ENCODE measurements at regions not wholly inside any gene's neighbourhood (a gene's known extent, or its start where the extent isn't known, plus 50 kb on each side); places are given as distances from the start of the nearest gene placed in this dataset.

DNA sequence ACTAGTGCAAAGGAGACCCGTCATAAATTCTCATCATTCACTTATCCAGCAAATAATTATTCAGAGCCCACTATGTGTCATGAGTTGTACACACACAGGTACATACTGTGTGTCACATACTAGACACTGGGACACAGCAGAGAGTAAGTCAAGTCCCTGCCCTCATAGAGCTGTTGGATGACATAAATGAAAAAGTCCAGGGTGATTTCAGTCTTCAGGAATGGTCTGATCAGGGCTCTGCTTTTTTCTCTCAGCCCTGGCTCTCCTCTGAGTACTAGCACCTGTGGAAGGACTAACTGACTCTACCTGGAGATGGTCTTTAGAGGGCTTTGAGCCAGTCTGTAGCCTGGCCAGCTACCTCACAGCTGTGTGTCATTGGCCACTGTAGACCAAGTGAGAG lies 198.0 kb upstream of the LEF1 start:
- DNase-seq (ENCODE audit: low read depth): no peak
- H3K4me3 ChIP-seq (ENCODE audit: low read depth, low read length): no peak overlapping the region
- TF ChIP-seq, protein P1, sequence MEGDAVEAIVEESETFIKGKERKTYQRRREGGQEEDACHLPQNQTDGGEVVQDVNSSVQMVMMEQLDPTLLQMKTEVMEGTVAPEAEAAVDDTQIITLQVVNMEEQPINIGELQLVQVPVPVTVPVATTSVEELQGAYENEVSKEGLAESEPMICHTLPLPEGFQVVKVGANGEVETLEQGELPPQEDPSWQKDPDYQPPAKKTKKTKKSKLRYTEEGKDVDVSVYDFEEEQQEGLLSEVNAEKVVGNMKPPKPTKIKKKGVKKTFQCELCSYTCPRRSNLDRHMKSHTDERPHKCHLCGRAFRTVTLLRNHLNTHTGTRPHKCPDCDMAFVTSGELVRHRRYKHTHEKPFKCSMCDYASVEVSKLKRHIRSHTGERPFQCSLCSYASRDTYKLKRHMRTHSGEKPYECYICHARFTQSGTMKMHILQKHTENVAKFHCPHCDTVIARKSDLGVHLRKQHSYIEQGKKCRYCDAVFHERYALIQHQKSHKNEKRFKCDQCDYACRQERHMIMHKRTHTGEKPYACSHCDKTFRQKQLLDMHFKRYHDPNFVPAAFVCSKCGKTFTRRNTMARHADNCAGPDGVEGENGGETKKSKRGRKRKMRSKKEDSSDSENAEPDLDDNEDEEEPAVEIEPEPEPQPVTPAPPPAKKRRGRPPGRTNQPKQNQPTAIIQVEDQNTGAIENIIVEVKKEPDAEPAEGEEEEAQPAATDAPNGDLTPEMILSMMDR (conservative IDR thresholded peaks at IDR 0.05; ENCODE audit: low read depth, low read length): no peak

DNA sequence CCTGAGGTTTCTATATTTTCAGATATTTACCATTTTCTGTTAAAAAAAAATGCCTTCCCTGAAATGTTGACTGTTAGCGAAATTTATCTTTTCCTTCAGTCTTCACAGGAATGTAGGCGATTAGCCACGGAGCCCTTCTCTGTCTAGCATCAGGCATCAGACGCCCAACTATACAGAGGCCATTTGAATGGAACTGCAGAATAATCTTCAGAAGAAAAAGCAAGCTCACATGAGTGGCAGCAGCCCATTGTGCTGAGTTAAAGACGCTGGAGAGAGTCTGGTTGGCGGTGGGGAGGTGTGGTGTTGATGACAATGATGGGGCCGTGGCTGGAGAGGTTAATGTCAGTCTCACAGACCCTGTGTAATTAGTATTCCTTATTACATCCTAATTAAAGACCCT lies 196.8 kb upstream of the LEF1 start:
- TF ChIP-seq, protein P1 (conservative IDR thresholded peaks at IDR 0.05; ENCODE audit: low read depth, low read length): no peak
- DNase-seq (ENCODE audit: low read depth): no peak
- no peak overlapping the region for H3K4me3 ChIP-seq (ENCODE audit: low read depth, low read length)

DNA sequence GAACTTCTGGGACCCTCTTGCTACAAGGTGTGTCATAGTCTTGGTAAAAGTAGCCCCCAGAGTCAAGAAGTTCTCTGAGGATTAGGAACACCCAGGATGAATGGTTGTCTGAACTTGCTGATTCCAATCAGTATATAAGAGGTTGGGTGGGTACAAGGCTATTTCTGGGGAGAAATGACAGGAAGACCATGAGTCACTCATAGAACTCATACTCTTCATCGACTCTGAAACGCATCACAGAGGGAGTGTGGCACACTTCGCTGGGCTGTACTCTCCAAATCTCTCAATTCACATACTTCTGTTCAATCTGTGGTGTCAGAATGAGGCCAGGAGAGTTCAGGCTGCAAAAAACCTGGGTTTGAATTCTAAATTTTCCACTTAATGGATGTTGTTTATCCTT lies 193.2 kb upstream of the LEF1 start:
- no peak overlapping the region for H3K4me3 ChIP-seq (ENCODE audit: low read depth, low read length)
- TF ChIP-seq, protein P1 (conservative IDR thresholded peaks at IDR 0.05; ENCODE audit: low read depth, low read length): no peak
- DNase-seq (ENCODE audit: low read depth): no peak

DNA sequence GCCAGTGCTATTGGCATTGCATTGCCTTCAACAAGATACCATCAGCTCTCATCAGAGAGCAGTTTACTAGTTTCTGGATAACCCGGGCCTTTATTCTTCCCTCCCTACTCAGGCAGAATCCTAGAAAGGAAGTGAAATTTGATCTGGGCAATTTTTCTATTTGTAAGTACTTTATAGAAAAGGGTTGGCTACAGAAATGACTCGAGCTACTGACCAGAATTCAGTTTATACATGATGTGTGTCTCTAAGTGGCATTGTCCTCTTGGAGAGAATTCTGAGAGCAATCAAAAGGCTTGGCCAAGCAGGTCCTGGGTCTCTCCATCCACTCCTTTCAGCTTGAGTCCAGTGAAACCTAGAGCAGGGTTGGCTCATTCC lies 192.7 kb upstream of the LEF1 start:
- no peak for DNase-seq (ENCODE audit: low read depth)
- H3K4me3 ChIP-seq (ENCODE audit: low read depth, low read length): no peak overlapping the region
- TF ChIP-seq, protein P1 (conservative IDR thresholded peaks at IDR 0.05; ENCODE audit: low read depth, low read length): no peak

DNA sequence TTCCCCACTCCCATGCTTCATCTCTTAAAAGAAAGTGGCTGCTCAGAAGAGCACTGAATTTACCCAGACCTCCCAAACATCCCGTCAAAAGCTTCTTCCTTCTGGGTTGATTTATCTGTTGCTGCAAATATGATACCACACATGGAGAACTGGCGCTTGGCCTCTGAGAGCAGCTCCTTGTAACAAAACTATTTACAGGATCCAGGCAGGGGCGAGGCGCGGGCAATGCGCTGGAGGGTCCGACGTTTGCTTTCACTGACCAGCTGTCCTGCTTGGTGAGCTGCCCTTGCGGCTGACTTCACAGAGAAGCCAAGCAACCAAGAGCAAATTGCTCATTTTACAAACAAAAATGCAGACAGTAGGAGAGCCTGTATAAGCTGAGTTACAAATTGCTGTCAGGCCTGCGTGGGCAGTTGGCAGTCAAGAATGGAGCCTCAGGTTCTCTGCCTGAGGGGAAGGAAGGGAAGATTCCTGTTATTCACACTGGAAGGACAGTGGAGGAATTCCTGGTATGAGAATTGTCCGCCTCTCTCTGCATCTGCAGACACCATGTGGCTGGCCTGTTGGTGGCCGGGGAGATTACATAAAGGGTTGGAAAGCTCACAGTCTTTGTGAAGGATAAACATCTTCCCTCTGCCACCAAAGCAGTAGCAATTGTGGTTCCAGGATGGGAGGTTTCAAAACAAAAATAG lies 192.2 kb upstream of the LEF1 start:
- DNase-seq (ENCODE audit: low read depth): peak; percentile 65
- TF ChIP-seq, protein P1 (conservative IDR thresholded peaks at IDR 0.05; ENCODE audit: low read depth, low read length): no peak
- H3K4me3 ChIP-seq (ENCODE audit: low read depth, low read length): no peak overlapping the region

DNA sequence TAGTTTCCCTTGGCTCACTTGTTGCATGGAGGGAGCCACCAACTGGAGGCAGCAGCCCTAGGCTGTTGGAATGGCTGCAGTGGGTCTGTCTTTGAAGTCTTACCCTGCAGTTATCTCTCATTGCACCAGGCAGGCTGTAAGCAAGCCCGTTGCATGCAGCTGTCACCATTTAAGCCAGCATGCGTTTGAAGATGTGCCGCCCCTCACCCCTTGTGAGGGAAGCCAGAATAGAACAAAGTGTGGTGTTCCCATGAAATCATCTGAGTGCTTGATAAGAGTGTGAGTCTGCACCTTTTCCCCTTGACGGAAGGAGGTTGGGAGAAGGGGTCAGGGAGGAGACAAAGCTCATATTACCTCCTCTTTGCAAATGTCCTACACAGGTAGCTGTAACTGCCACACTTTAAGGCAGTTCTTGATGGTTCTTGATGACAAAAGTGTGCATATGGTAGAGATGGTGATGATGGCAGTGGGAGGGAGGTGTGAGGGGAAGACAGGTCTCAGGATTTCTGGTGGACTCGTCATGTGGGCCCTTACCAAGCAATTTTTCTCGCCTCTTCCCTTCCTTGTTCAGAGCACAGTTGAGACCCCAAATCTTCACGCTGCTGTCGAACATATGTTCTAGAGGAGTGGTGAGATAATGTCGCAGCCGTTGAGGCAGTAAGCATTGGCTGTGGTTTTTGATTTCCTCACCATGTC lies 191.4 kb upstream of the LEF1 start:
- TF ChIP-seq, protein P1 (conservative IDR thresholded peaks at IDR 0.05; ENCODE audit: low read depth, low read length): no peak
- DNase-seq (ENCODE audit: low read depth): no peak
- no peak overlapping the region for H3K4me3 ChIP-seq (ENCODE audit: low read depth, low read length)
